SK-N-SH (cell line): ENCODE measurements at regions not wholly inside any gene's neighbourhood (a gene's known extent, or its start where the extent isn't known, plus 50 kb on each side); places are given as distances from the start of the nearest gene placed in this dataset.

Source experiments
- CTCF ChIP-seq: fragments of 200-600 bp; sonication (generic); IDR thresholded peaks from 2 replicates; pipeline ENCODE4 v1.6.1; 2017; ENCODE audit warnings: antibody characterized with exemption, mild to moderate bottlenecking, moderate library complexity
- EZH2phosphoT487 ChIP-seq: fragments of 200-600 bp; sonication (generic); IDR thresholded peaks from 2 replicates; pipeline ENCODE4 v1.6.1; 2017; ENCODE audit warnings: low read depth, mixed run types, mild to moderate bottlenecking, antibody characterized with exemption, moderate library complexity, borderline replicate concordance
- FOSL2 ChIP-seq: IDR thresholded peaks from 2 replicates; pipeline ENCODE4 v1.4.0; 2012; ENCODE audit warnings: low read depth, mild to moderate bottlenecking, moderate library complexity, borderline replicate concordance
- MAX ChIP-seq: IDR thresholded peaks from 2 replicates; pipeline ENCODE4 v1.4.0; 2012; ENCODE audit warnings: low read depth
- POLR2AphosphoS5 ChIP-seq: IDR thresholded peaks from 2 replicates; pipeline ENCODE4 v1.6.1; 2012; ENCODE audit warnings: low read depth, low read length
- TAF1 ChIP-seq: IDR thresholded peaks from 2 replicates; pipeline ENCODE4 v1.6.1; 2012; ENCODE audit warnings: low read depth, mild to moderate bottlenecking, low read length, moderate library complexity, borderline replicate concordance
- TEAD4 ChIP-seq: IDR thresholded peaks from 2 replicates; pipeline ENCODE4 v1.4.0; 2012; ENCODE audit warnings: mild to moderate bottlenecking, borderline replicate concordance; ENCODE audit not compliant: insufficient read depth
- ZBTB33 ChIP-seq: IDR thresholded peaks from 2 replicates; pipeline ENCODE4 v1.4.0; 2012; ENCODE audit warnings: low read depth, borderline replicate concordance

DNA sequence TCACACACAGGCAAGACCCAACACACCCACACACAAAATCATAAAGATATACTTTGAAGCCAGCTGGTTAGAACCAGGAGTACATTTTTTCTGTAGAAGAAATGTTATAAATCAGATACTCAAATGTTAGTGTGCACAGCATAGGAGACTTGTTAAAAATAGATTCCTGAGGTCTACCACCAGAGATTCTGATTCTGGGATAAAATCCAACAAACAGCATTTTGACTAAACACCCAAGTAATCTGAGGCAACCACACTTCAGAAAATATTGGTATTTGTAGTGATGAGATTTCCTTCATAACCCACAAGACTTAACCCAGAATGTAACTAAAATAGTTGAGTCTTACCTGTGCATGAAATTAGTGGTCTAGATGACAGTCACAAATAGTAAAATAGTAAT lies 301.8 kb downstream of the HNRNPD start:
- TF ChIP-seq CTCF (no peak), ZBTB33 (no peak), POLR2AphosphoS5 (no peak), FOSL2 (no peak), MAX (no peak), EZH2phosphoT487 (no peak), TAF1 (no peak), TEAD4 (no peak)
